NCI-H1105 treated with DMSO at 0.1 percent for 48 hours (cell line): ENCODE measurements at regions not wholly inside any gene's neighbourhood (a gene's known extent, or its start where the extent isn't known, plus 50 kb on each side); places are given as distances from the start of the nearest gene placed in this dataset.
"Not testable (repeated sequence)": the region's sequence is repeated elsewhere in the genome, so short reads cannot be mapped to it uniquely, and the experiment has no call there.

ENCODE experiments used
- DNase-seq: peaks from one replicate; lab custom pipeline; 2025; lab: John Stamatoyannopoulos, UW

DNA sequence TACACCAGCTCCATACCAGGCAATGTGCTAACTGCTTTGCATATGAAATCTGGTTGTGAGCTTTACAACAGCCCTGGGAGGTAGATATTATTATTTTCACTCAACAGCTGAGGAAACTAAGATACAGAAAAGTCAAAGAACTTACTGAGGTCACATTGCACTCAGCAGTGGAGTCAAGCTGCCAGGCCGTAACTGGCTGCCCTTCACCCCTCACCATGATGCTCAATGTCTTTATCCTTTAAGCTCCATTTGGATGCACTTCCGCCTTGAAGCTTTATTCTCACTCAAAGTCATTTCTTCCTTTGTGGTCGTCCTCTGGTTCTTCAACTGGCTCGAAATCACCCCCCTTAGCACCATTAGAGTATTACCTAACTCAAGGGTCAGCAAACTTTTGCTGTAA, 81.7 kb upstream of the RALGPS2 start:
- DNase-seq: no peak

DNA sequence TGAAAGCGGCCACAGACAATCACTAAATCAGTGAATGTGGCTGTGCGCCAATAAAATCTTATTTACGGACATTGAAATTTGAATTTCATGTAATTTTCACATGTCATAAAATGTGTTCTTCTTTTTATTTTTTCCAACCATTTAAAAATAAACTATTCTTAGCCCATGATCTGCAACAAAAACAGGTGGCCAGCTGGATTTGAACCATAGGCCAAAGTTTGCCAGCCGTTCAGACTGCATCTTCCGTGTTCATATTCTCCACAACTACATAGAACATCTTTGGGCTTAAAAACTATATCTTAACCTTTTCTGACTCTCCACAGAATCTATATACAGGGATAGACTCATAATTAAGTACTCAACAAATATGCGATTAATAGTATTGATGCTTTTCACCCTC, 81.2 kb upstream of the RALGPS2 start:
- no peak for DNase-seq

DNA sequence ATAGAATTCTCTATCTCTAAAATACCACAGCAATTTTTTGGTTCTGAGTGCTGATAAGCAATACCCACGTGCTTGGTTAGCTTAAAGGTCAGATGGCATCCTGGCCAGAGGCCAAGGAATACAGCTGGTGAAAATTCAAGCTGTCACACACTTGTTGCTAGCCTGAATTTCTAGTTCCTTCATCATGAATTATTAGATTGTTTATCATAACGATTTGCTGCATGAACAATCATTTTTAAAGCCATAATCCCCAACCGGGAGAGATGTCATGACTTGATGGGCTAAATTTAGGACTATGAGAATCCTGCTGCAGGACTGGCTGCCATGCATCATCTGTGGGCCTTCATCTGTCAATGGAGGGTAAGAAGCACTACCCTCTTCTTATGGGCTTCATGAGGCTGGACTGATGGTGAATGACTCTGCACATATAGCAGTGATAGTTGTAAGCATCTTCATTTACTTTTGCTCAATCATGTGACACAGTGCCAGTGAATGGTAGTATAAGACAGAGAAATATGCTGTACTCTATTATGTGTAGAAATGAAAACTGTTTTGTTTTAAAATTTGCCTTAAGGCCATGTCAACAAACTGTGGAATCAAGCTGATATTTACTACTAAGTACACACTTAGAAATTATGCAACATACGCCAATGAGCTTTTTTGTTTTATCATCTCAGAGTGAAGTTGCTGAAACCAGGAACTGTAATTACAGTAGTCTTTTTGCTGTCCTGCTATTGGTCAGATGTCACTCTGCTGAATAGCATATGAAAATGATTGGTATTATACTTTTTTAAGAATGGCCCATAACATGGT, 80.5 kb upstream of the RALGPS2 start:
- peak; percentile 27 for DNase-seq

- no peak for DNase-seq
Observed at GRCh38 chr1:178645157-178645807, 79.8 kb upstream of the RALGPS2 start.

DNA sequence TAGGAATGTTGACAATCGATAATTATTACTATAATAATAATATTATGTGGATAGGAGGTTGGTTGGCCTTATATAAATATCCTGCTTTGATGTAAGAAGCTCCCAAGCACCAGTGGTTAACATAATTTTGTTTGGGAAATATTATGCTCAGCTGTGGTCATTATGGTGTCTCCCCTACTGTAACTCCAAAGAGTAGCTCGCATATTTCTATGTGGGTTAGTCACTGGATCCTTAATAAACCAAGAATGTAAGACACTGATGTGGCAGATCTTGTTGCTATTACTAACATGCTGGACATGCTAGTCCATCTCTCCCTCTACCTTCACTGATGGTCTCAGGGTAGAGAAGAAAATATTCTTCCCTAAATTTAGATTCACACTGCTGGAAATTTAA, 79.2 kb upstream of the RALGPS2 start:
- DNase-seq: no peak

DNA sequence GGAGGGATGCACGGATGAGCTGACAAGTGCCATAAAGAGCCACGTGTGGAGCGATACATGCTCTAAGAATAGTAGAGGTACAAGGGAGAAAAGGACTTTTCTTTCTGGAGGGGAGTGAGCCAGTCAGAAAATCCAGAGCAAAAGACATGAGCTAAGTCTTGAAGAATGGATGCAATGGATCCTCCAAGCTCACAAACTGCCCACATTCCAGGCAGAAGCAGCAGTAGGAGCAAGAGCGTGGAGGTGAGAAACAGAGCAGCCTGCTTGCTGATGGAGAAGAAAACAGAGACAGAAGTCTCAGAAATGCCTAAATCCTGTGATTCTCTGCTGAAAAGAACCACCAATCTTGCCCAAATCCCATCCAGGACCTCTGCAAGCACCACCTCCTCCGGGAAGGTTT, 78.2 kb upstream of the RALGPS2 start:
- DNase-seq: no peak

DNA sequence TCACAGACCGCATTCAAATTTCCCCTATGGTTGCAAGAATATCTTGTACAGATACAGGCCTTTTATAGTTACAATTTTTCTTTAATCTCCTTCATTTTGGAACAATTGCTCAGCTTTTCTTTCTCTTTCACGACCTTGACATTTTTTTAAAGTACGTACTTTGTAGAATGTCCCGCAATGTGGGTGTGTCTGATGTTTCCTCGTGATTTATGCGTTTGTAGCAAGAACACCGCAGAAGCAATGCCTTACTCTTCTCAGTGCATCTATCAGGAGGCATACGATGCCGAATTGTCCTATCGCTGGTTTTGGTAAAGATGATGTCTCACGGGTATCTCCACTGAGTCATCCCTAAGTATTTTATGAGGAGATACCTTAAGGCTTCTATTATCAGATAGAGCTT, 76.9 kb upstream of the RALGPS2 start:
- no peak for DNase-seq

DNA sequence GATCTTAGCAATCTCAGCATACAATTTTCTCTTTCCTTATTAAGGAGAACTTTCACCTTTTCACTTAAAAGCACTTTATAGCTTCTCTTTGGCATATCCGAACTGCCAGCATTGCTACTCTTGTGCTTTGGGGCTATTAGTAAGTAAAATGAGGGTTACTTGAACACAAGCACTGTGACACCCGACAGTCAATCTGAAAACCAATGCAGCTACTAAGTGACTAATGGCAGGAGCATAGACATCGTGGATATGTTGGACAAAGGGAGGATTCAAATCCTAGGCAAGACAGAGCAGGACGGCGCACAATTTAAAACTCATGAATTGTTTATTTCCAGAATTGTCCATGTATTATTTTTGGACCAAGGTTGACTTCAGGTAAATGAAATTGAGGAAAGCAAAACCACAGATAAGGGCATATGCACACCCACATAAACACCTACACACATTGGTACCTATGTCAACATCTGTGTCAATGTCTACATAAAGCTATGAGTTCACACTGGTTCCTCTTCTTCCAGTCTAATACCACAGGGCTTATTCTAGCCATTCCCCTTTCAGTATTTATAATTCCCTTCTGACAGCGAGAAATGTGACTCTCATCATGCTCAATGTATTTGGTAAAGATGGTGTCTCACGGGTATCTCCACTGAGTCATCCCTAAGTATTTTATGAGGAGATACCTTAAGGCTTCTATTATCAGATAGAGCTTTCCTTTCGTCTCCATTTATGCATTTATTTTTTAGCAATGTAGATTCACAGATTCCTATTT, 75.3 kb upstream of the RALGPS2 start:
- DNase-seq: no peak

GRCh38 chr1:178650934-178651511, 74.0 kb upstream of the RALGPS2 start:
- no peak for DNase-seq

GRCh38 chr1:178651742-178652141, 73.3 kb upstream of the RALGPS2 start:
- no peak for DNase-seq

- DNase-seq: no peak
Observed at GRCh38 chr1:178652506-178653490, 72.2 kb upstream of the RALGPS2 start.

DNA sequence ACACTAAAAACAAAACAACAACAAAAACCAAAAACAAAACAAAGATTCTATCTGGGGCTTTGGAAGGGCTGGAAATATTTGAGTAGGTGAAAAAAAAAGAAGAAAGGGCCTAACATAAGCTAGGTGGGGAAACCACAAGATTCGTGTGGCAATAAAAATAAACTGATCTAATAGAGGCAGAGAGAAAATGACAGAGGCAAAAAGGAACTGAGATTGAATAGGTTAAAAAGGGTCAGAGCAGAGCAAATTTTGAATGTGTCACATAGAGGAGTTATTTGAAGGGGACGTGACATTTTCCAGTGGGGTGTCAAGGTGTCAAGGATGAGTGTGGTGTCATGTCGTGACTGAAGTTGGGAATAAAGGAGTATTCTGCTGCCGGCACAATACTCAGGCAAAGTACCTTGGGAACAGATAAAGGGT, 65.2 kb upstream of the RALGPS2 start:
- DNase-seq: no peak

DNA sequence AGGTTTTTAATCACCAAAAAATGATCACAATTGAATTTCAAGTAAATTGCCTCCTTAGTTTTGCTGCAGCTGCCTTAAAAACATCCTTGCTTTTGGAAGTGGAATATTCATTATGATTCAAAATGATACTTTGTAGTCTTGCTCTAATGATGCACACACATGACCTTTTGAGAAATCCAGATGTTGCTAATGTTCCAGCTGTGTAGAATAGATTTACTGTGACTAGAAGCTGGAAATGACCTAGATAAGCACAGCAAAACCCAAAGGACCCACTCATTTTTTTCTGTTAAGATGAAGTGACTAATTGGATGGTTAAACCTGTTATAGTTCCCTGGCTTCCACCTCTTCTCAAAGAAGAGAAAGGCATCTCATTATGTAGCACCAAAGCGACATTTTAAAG, 64.6 kb upstream of the RALGPS2 start:
- DNase-seq: no peak

DNA sequence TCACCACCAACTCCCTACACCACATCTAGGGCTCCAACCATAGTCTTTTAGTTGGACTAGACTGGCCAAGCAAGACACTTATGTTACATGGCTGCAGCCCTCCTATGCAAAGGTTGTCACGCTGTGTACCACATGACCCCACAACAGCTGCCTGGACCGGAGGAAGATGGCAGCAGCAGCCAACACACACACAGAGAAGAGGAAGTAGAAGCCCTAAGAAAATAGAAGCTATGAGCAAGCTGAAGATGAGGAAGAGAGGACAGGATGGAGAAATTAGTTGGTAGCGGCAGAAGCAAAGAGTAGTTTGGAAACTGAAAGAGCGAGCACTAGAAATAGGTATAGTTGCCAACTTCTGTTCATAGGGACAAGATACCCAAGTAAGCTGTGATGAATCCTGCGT, 60.8 kb upstream of the RALGPS2 start:
- no peak for DNase-seq

GRCh38 chr1:178665579-178665978, 59.5 kb upstream of the RALGPS2 start:
- no peak for DNase-seq

DNA sequence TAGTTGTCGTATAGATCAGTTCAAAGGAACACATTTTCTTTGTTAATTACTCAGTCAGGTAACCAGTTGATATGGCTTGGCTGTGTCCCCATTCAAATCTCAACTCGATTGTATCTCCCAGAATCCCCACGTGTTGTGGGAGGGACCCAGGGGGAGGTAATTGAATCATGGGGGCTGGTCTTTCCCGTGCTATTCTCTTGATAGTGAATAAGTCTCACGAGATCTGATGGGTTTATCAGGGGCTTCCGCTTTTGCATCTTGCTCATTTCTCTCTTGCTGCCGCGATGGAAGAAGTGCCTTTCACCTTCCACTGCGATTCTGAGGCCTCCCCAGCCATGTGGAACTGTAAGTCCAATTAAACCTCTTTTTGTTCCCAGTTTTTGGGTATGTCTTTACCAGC, 58.2 kb upstream of the RALGPS2 start:
- not testable (repeated sequence) for DNase-seq

GRCh38 chr1:178672434-178672833, 52.6 kb upstream of the RALGPS2 start:
- no peak for DNase-seq

GRCh38 chr1:178674559-178674958, 50.5 kb upstream of the RALGPS2 start:
- DNase-seq: not testable (repeated sequence)
